Activated naive CD8-positive, alpha-beta T cell treated with anti-CD3 and anti-CD28 coated beads for 36 hours (primary cell): ENCODE measurements at regions not wholly inside any gene's neighbourhood (a gene's known extent, or its start where the extent isn't known, plus 50 kb on each side); places are given as distances from the start of the nearest gene placed in this dataset.

Experiments
- DNase-seq: peaks from one replicate; pipeline ENCODE4 v3.0.0; 2021
- H3K27ac Mint-ChIP-seq: one replicate; pipeline ENCODE4 v1.8.0; 2022; ENCODE audit warnings: mild to moderate bottlenecking, moderate library complexity, mixed read lengths
- H3K27me3 Mint-ChIP-seq: one replicate; pipeline ENCODE4 v1.8.0; 2022; ENCODE audit warnings: mild to moderate bottlenecking, mixed read lengths
- H3K36me3 Mint-ChIP-seq: one replicate; pipeline ENCODE4 v1.8.0; 2021; ENCODE audit warnings: mild to moderate bottlenecking, mixed read lengths
- H3K4me1 Mint-ChIP-seq: one replicate; pipeline ENCODE4 v1.8.0; 2021; ENCODE audit warnings: mixed read lengths
- H3K4me3 Mint-ChIP-seq: one replicate; pipeline ENCODE4 v1.8.0; 2022; ENCODE audit warnings: mild to moderate bottlenecking, moderate library complexity, mixed read lengths
- H3K9me3 Mint-ChIP-seq: one replicate; pipeline ENCODE4 v1.8.0; 2022; ENCODE audit warnings: mixed read lengths

- Mint-ChIP-seq H3K27ac (no peak overlapping the region), H3K27me3 (no peaks in the 10 kb centered on the region), H3K4me1 (no peaks in the 10 kb centered on the region), H3K36me3 (no peaks in the 10 kb centered on the region), H3K4me3 (no peak overlapping the region), H3K9me3 (no peaks in the 10 kb centered on the region)
- no peak for DNase-seq
These were observed 270.4 kb downstream of the ENC1 start for GRCh38 chr5:74370168-74370567.

DNA sequence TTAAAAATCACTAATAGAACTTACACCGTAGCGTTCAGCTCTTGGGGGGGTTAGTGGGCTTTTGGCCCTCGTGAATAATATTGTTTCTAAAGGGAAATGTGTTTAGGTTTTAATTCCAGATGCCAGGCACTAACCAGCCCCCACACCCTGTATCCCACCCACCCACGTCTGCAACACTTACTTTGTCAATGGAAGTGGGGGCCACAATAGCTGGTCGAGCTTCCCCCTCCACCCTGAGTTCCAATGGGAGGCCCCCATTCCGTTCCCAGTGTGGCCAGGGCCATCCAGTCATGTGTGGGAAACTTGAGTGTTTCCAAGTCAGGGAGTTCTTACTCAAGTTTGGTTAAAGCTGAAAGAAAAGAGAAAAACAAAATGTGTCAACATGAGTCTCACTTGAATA, 271.4 kb downstream of the ENC1 start:
- Mint-ChIP-seq H3K27me3 (no peaks in the 10 kb centered on the region), H3K27ac (no peak overlapping the region), H3K36me3 (no peaks in the 10 kb centered on the region), H3K9me3 (no peaks in the 10 kb centered on the region), H3K4me1 (no peaks in the 10 kb centered on the region), H3K4me3 (no peak overlapping the region)
- DNase-seq, result no peak

- H3K27ac Mint-ChIP-seq, result no peak overlapping the region
These were observed 272.6 kb downstream of the ENC1 start for GRCh38 chr5:74367934-74368333.

GRCh38 chr5:74367241-74367733, 273.2 kb downstream of the ENC1 start:
- DNase-seq, result no peak
- no peak overlapping the region for H3K4me3 Mint-ChIP-seq
- no peaks in the 10 kb centered on the region for H3K27me3 Mint-ChIP-seq
- H3K27ac Mint-ChIP-seq, result no peak overlapping the region
- H3K36me3 Mint-ChIP-seq, result no peaks in the 10 kb centered on the region
- no peaks in the 10 kb centered on the region for H3K4me1 Mint-ChIP-seq
- no peaks in the 10 kb centered on the region for H3K9me3 Mint-ChIP-seq

More at GRCh38 chr5:74367934-74368333, 272.6 kb downstream of the ENC1 start:
- no peaks in the 10 kb centered on the region for H3K27me3 Mint-ChIP-seq
- no peaks in the 10 kb centered on the region for H3K9me3 Mint-ChIP-seq
- no peak for DNase-seq
- H3K4me3 Mint-ChIP-seq, result no peak overlapping the region
- H3K4me1 Mint-ChIP-seq, result no peaks in the 10 kb centered on the region
- no peaks in the 10 kb centered on the region for H3K36me3 Mint-ChIP-seq

- Mint-ChIP-seq H3K36me3 (no peaks in the 10 kb centered on the region), H3K4me1 (no peaks in the 10 kb centered on the region), H3K27me3 (no peaks in the 10 kb centered on the region), H3K4me3 (no peak overlapping the region), H3K9me3 (no peaks in the 10 kb centered on the region), H3K27ac (no peak overlapping the region)
- DNase-seq, result no peak
These were observed 274.8 kb downstream of the ENC1 start for GRCh38 chr5:74365723-74366122.

DNA sequence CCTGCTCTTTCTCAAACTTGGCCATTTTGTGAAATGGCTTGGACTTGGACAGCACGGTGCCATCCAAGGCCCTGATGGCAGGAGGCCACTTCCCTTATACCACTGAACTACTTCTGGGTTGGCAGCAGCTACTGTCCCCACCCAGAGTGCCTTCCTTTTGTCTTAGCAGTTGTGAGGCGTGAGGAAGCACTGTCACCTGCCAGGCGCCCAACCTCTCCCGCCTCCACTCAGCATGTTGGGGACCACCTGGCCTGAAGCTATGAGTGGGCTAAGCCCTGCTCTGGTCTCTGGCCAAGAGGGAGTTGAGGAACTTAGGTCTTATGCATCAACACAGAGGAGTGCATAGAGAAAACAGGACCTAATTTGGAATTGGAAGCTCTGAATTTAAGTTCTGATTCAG, 276.0 kb downstream of the ENC1 start:
- Mint-ChIP-seq H3K27ac (no peak overlapping the region), H3K9me3 (no peaks in the 10 kb centered on the region), H3K27me3 (no peaks in the 10 kb centered on the region), H3K36me3 (no peaks in the 10 kb centered on the region), H3K4me1 (no peaks in the 10 kb centered on the region), H3K4me3 (no peak overlapping the region)
- DNase-seq, result no peak

GRCh38 chr5:74363603-74364205, 276.8 kb downstream of the ENC1 start:
- no peaks in the 10 kb centered on the region for H3K9me3 Mint-ChIP-seq
- no peaks in the 10 kb centered on the region for H3K27me3 Mint-ChIP-seq
- H3K4me3 Mint-ChIP-seq, result no peak overlapping the region
- no peak for DNase-seq
- H3K4me1 Mint-ChIP-seq, result no peaks in the 10 kb centered on the region
- H3K36me3 Mint-ChIP-seq, result no peaks in the 10 kb centered on the region
- no peak overlapping the region for H3K27ac Mint-ChIP-seq

- H3K9me3 Mint-ChIP-seq, result no peaks in the 10 kb centered on the region
- H3K4me1 Mint-ChIP-seq, result no peaks in the 10 kb centered on the region
- H3K27me3 Mint-ChIP-seq, result no peaks in the 10 kb centered on the region
- no peak overlapping the region for H3K4me3 Mint-ChIP-seq
- no peak for DNase-seq
- H3K36me3 Mint-ChIP-seq, result no peaks in the 10 kb centered on the region
- no peak overlapping the region for H3K27ac Mint-ChIP-seq
These were observed 278.8 kb downstream of the ENC1 start for GRCh38 chr5:74361406-74362358.

DNA sequence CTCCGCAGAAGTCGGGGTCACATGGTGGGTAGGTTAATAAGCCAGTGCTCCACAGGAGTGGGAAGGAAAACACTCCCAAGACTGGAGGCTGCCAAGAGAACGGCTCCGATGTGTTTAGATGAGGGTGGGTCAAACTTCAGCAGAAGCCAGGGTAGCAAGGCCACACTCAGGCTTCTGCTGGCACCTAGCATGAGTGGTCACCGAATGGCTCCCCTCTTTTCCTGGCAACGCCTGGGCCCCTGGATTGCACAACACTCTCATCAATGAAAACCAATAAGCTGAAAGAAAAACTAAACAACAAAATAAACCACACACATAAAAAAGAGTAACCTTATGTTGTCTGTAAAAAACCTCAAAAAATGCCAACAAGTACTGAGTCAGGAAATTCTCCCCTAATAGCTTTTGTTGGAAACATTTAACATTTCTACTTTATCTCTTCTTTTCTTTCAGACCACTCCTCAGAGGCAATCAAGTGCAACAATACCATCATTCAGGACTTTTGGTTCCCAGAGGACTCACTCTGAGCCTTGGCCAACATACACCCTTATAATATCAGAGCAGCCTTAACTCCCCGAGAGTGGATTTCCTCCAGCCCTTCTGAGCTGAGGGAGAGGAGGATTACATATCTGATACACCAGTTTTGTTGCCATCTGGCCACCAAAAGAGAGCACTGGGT, 279.9 kb downstream of the ENC1 start:
- no peaks in the 10 kb centered on the region for H3K4me1 Mint-ChIP-seq

GRCh38 chr5:74357827-74358226, 282.7 kb downstream of the ENC1 start:
- H3K4me3 Mint-ChIP-seq, result no peak overlapping the region
- no peaks in the 10 kb centered on the region for H3K27me3 Mint-ChIP-seq
- H3K27ac Mint-ChIP-seq, result no peak overlapping the region
- no peaks in the 10 kb centered on the region for H3K9me3 Mint-ChIP-seq
- H3K36me3 Mint-ChIP-seq, result no peaks in the 10 kb centered on the region
- no peak for DNase-seq
- no peaks in the 10 kb centered on the region for H3K4me1 Mint-ChIP-seq

More for the DNA sequence above, 279.9 kb downstream of the ENC1 start:
- DNase-seq, result no peak
- H3K27ac Mint-ChIP-seq, result no peak overlapping the region
- H3K9me3 Mint-ChIP-seq, result no peaks in the 10 kb centered on the region
- H3K36me3 Mint-ChIP-seq, result no peaks in the 10 kb centered on the region
- no peak overlapping the region for H3K4me3 Mint-ChIP-seq
- no peaks in the 10 kb centered on the region for H3K27me3 Mint-ChIP-seq

- Mint-ChIP-seq H3K36me3 (no peaks in the 10 kb centered on the region), H3K4me1 (no peaks in the 10 kb centered on the region)
These were observed 284.4 kb downstream of the ENC1 start for GRCh38 chr5:74356009-74356695.

GRCh38 chr5:74355041-74355824, 285.3 kb downstream of the ENC1 start:
- H3K4me1 Mint-ChIP-seq, result no peaks in the 10 kb centered on the region
- H3K9me3 Mint-ChIP-seq, result no peaks in the 10 kb centered on the region
- H3K27ac Mint-ChIP-seq, result no peak overlapping the region
- H3K27me3 Mint-ChIP-seq, result peaks cover 11% of the 10 kb centered on the region
- no peak for DNase-seq
- no peaks in the 10 kb centered on the region for H3K36me3 Mint-ChIP-seq
- no peak overlapping the region for H3K4me3 Mint-ChIP-seq

More at GRCh38 chr5:74356009-74356695, 284.4 kb downstream of the ENC1 start:
- Mint-ChIP-seq H3K4me3 (no peak overlapping the region), H3K9me3 (no peaks in the 10 kb centered on the region), H3K27ac (no peak overlapping the region), H3K27me3 (peaks cover 11% of the 10 kb centered on the region)
- DNase-seq, result no peak

DNA sequence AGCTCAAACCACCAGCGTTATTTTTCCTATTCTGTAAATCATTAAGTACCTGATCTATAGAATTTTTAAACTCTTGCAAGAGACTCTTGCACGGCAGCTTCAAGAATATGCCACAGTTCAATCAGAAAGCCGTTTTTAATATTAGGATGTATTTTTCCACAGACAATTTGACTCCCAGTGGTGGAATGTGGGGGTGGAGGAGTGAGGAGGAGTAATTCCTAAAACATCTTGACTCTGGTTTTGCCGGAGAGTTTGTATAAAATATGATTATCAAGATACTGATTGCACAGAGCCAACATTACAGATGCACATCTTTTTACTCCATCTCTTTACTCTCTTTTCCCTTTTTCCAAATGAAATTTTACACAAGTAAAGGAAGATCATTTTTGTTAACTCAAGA, 288.3 kb downstream of the ENC1 start:
- Mint-ChIP-seq H3K27ac (no peak overlapping the region), H3K9me3 (no peaks in the 10 kb centered on the region), H3K27me3 (peaks cover 21% of the 10 kb centered on the region), H3K4me3 (no peak overlapping the region), H3K4me1 (no peaks in the 10 kb centered on the region), H3K36me3 (no peaks in the 10 kb centered on the region)
- no peak for DNase-seq

GRCh38 chr5:74342948-74343682, 297.4 kb downstream of the ENC1 start:
- Mint-ChIP-seq H3K9me3 (peaks cover 6% of the 10 kb centered on the region), H3K4me3 (no peak overlapping the region), H3K27me3 (peaks cover 32% of the 10 kb centered on the region), H3K4me1 (no peaks in the 10 kb centered on the region), H3K27ac (no peak overlapping the region), H3K36me3 (no peaks in the 10 kb centered on the region)
- DNase-seq, result no peak
